ENCODE measurements at regions not wholly inside any gene's neighbourhood (a gene's known extent, or its start where the extent isn't known, plus 50 kb on each side); places are given as distances from the start of the nearest gene placed in this dataset.

- TF ChIP-seq EZH2 (optimal IDR thresholded peaks at IDR 0.05; ENCODE audit: low read depth, low read length) (no peak), CTCF (IDR thresholded peaks at IDR 0.05; ENCODE audit: low read length) (no peak)
Measured at GRCh38 chr2:173753441-173753840, 211.7 kb downstream of the SP3 start.
